Vagina (tissue), 2 donors: ENCODE measurements at regions not wholly inside any gene's neighbourhood (a gene's known extent, or its start where the extent isn't known, plus 50 kb on each side); places are given as distances from the start of the nearest gene placed in this dataset.

Experiments used
- CTCF ChIP-seq, 3 experiments: fragments of 450-650 bp in 2 of 3; fragments of 200-600 bp in 1 of 3; sonication (generic) in 1 of 3; IDR thresholded peaks; one replicate each; pipeline ENCODE4 v1.5.1; 2017 to 2019; ENCODE audit warnings: antibody characterized with exemption in 3 of 3, mild to moderate bottlenecking in 2 of 3, moderate library complexity in 2 of 3
- POLR2A ChIP-seq, 2 donors: fragments of 450-650 bp; IDR thresholded peaks; one replicate each; pipeline ENCODE4 v1.6.1; 2017; ENCODE audit warnings: antibody characterized with exemption in 2 of 2, mild to moderate bottlenecking in 2 of 2, moderate library complexity in 2 of 2

GRCh38 chr2:236717729-236718128, 148.1 kb downstream of the ACKR3 start:
- TF ChIP-seq CTCF (IDR thresholded peaks at IDR 0.05) (no peak), POLR2A (IDR thresholded peaks at IDR 0.05) (no peak)
